PC-9 (cell line): ENCODE measurements at regions not wholly inside any gene's neighbourhood (a gene's known extent, or its start where the extent isn't known, plus 50 kb on each side); places are given as distances from the start of the nearest gene placed in this dataset.

Experiments used
- EZH2 ChIP-seq: fragments of 200-600 bp; sonication (generic); IDR thresholded peaks from 2 replicates; pipeline ENCODE4 v1.8.0; 2017; ENCODE audit warnings: antibody characterized with exemption, low read depth
- TF ChIP-seq, protein P1 (sequence below): fragments of 200-600 bp; sonication (generic); conservative IDR thresholded peaks from 2 replicates; pipeline ENCODE4 v1.6.1; 2017; ENCODE audit warnings: mixed run types, antibody characterized with exemption, mild to moderate bottlenecking, moderate library complexity

DNA sequence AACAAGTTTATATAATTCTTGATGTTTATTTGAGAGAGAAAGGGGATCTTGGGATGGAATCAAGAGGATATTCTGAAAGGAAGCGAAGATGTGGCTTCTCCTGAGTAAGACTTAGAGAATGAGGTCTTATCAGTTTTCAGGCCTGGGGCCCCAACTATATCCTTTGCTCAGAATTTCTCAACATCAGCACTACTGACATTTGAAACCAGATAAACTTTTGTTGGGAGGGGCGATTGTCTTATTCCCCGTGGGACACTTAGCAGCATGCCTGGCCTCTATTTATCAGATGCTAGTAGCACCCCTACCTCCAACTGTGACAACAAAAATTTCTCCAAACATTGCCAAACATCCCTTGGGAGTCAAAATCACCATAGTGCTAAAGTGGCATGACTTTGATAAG, 567.7 kb downstream of the MAT2B start:
- TF ChIP-seq, protein P1, sequence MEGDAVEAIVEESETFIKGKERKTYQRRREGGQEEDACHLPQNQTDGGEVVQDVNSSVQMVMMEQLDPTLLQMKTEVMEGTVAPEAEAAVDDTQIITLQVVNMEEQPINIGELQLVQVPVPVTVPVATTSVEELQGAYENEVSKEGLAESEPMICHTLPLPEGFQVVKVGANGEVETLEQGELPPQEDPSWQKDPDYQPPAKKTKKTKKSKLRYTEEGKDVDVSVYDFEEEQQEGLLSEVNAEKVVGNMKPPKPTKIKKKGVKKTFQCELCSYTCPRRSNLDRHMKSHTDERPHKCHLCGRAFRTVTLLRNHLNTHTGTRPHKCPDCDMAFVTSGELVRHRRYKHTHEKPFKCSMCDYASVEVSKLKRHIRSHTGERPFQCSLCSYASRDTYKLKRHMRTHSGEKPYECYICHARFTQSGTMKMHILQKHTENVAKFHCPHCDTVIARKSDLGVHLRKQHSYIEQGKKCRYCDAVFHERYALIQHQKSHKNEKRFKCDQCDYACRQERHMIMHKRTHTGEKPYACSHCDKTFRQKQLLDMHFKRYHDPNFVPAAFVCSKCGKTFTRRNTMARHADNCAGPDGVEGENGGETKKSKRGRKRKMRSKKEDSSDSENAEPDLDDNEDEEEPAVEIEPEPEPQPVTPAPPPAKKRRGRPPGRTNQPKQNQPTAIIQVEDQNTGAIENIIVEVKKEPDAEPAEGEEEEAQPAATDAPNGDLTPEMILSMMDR = no peak
- TF ChIP-seq EZH2 = no peak
